ENCODE measurements at regions not wholly inside any gene's neighbourhood (a gene's known extent, or its start where the extent isn't known, plus 50 kb on each side); places are given as distances from the start of the nearest gene placed in this dataset.

DNA sequence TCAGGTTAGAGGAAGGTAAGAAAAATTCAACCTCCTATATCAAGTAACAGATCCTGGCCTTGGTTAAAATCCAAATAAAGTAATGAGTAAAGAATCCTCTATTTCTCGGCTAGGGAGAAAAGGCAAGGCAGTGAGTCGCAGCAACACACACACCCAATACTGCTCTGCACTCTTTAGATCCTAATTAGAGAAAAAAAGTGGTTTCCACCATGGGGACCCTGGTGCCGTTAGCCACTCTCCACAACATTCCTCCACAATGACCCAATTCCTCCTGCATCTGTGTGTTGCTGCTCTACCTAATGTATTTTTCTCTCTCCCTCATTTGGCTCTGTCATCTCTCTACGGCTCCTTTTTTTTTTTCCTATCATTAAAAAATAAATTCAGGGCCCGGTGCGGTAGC, 462.7 kb downstream of the METTL4 start:
- DNase-seq = no peak
- Mint-ChIP-seq H3K27ac (no peak overlapping the region), H3K36me3 (no peaks in the 10 kb centered on the region), H3K4me3 (no peak overlapping the region), H3K9me3 (no peaks in the 10 kb centered on the region), H3K4me1 (no peaks in the 10 kb centered on the region), H3K27me3 (ENCODE audit: low read depth in 3 of 3) (peaks cover 2 to 15% (median 6%) of the 10 kb centered on the region in 3 donors)

DNA sequence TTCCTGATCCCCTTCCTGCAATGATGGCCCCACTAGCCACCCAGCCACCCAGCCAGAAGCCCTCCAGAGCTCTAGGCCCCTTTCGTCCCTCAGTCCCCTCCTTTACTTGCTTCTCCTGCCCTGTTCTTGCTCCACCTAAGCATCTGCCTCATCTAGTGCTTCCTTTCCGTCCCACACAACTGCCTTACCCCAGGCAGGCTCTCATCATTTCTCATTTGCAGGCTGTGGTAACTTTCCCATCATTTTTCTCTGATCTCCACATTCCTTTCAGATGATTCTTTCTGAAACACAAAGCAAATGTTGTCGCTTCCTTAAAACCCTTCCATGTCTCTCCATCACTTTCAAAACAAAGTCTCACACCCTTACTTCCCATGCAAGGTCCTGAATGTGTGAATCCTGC, 459.8 kb downstream of the METTL4 start:
- Mint-ChIP-seq H3K36me3 (no peaks in the 10 kb centered on the region), H3K27me3 (ENCODE audit: low read depth in 3 of 3) (peaks cover 2 to 18% (median 6%) of the 10 kb centered on the region in 3 donors), H3K4me1 (no peaks in the 10 kb centered on the region), H3K27ac (no peak overlapping the region), H3K4me3 (no peak overlapping the region), H3K9me3 (no peaks in the 10 kb centered on the region)
- DNase-seq = no peak

DNA sequence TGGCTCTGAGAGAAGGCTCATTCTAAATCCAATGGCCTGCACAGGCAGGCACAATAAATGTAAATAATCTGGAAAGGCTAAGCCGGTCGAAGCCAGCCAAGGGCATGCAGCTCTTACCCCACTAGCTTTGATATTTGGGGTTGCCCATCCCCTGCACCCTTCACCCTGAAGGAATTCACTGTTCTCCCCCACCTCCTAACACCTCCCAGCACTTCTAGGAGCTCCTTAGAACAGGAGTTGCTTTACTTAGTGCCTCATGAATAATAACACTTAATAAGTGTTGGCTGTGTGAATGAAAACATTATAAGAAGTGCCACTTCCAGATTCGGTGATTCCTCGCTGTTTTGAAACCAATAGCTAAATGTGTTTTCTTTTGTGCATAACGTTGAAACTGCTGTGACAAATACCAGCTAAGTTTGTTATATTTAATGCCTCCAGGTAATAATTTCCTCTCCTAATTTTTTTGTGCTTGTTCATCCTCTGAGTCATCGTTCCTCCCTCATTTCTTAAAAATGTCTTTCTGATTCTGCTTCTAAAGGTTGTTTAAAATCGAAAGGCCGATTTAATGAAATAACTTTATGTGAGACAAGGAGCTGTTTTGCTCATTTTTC, 458.8 kb downstream of the METTL4 start:
- Mint-ChIP-seq H3K9me3 (no peaks in the 10 kb centered on the region), H3K27ac (no peak overlapping the region), H3K4me3 (no peak overlapping the region), H3K27me3 (ENCODE audit: low read depth in 3 of 3) (peaks cover 2 to 18% (median 6%) of the 10 kb centered on the region in 3 donors), H3K4me1 (no peaks in the 10 kb centered on the region), H3K36me3 (no peaks in the 10 kb centered on the region)
- no peak for DNase-seq

DNA sequence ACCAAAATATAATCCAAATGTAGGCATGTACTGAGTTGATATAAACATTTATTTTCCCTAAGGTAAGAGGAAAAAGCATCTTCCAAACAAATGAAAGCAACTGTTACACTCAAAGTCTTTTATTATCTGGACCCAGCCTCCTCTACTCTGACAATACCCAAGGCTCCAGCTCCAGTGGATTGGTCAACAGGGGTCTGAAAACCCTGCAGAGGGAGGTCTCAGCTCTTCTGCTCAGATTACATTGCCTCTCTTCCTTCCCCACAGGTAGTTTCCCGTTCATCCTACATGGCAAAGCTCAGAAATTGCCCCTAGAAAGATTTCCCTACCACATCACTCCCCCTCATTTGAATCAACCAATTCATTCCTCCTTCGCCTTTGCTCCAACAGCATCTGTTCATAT, 457.0 kb downstream of the METTL4 start:
- no peak overlapping the region for H3K27ac Mint-ChIP-seq
- H3K9me3 Mint-ChIP-seq = no peaks in the 10 kb centered on the region
- no peaks in the 10 kb centered on the region for H3K4me1 Mint-ChIP-seq
- DNase-seq = no peak
- H3K27me3 Mint-ChIP-seq (ENCODE audit: low read depth in 3 of 3) = peaks cover 2 to 18% (median 6%) of the 10 kb centered on the region in 3 donors
- H3K36me3 Mint-ChIP-seq = no peaks in the 10 kb centered on the region
- H3K4me3 Mint-ChIP-seq = no peak overlapping the region

DNA sequence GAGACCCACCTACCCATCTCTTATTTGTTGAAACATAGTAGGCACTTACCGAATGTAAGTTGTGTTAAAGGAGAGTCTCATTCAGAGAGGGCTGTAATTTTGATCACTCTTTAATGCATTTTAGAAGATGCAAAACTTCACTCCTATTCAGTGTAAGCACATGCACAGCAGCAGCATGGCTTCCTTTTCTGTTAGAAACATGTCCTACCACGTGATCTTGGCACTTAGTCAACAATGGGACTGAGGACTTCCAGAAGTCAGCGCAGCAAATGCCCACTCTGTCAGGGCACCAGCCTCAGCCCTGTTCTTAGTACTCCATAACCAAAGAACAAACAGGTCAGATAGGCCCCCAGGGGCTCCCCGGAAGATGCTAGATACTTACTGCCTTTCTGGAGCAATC, 456.5 kb downstream of the METTL4 start:
- no peak overlapping the region for H3K27ac Mint-ChIP-seq
- no peaks in the 10 kb centered on the region for H3K36me3 Mint-ChIP-seq
- DNase-seq = no peak
- H3K27me3 Mint-ChIP-seq (ENCODE audit: low read depth in 3 of 3) = peaks cover 2 to 18% (median 6%) of the 10 kb centered on the region in 3 donors
- H3K9me3 Mint-ChIP-seq = no peaks in the 10 kb centered on the region
- H3K4me3 Mint-ChIP-seq = no peak overlapping the region
- H3K4me1 Mint-ChIP-seq = no peaks in the 10 kb centered on the region

DNA sequence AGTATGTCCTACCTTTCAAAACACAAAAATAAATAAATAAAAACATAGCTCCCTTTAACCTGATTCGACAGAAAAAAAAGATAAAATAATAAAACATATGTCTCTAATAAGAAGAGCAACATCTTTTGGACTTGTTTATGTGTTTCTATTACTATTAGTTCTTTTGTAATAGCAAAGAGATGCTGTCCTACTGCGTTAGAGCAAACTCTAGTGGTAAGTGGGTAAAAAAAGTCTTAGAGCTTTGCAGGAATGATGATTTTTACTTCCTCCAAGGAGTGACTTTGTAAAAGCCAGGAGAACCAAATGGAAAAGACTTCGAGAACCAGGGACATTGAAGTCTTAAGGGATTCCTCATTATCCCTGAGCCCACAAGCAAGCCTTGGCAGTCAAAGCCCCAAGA, 450.1 kb downstream of the METTL4 start:
- no peak for DNase-seq
- Mint-ChIP-seq H3K27ac (no peak overlapping the region), H3K27me3 (ENCODE audit: low read depth in 3 of 3) (no peaks in the 10 kb centered on the region), H3K4me1 (no peaks in the 10 kb centered on the region), H3K4me3 (no peak overlapping the region), H3K36me3 (no peaks in the 10 kb centered on the region), H3K9me3 (no peaks in the 10 kb centered on the region)

DNA sequence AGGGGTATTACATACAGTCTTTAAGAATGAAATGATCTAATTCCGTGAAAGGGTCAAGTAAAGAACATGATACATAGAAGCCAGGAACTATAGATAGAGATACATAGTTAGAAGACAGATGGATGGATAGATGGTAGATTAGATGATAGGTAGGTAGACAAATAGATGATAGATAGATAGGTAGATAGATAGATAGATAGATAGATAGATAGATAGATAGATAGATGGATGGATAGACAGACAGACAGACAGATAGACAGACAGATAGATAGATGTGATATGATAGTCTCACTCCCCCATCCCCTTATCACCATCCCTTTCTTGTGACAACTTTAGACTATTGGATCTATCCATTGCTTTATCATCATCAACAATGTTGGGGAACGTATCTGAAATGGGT, 448.2 kb downstream of the METTL4 start:
- H3K27me3 Mint-ChIP-seq (ENCODE audit: low read depth in 3 of 3) = peaks cover 0 to 2% (median 1%) of the 10 kb centered on the region in 3 donors
- H3K9me3 Mint-ChIP-seq = no peaks in the 10 kb centered on the region
- H3K27ac Mint-ChIP-seq = no peak overlapping the region
- H3K4me3 Mint-ChIP-seq = no peak overlapping the region
- H3K4me1 Mint-ChIP-seq = no peaks in the 10 kb centered on the region
- no peaks in the 10 kb centered on the region for H3K36me3 Mint-ChIP-seq
- DNase-seq = no peak

DNA sequence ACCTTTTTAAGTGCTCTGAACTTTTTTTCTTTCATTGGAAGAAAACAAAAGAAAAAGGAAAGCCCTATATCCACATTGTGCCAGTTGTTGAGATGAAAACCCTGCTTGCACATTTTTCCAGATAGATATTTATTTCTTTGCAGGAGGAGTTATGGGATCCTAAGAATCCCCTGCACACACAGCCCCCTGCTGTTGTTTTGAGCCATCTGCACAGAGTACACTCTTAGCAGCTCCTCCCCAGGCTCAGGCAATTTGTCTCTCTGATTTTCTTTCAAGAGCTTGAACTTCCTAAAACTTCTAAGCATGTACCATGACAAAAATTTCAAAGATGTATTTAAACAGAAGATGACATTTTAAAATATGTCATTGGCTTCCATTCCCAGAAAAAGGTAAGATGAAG, 436.9 kb downstream of the METTL4 start:
- H3K27me3 Mint-ChIP-seq (ENCODE audit: low read depth in 3 of 3) = peaks cover 0 to 3% (median 1%) of the 10 kb centered on the region in 3 donors
- no peaks in the 10 kb centered on the region for H3K4me1 Mint-ChIP-seq
- H3K36me3 Mint-ChIP-seq = no peaks in the 10 kb centered on the region
- H3K4me3 Mint-ChIP-seq = no peak overlapping the region
- H3K27ac Mint-ChIP-seq = no peak overlapping the region
- peaks cover 0 to 3% (median 0%) of the 10 kb centered on the region in 6 donors for H3K9me3 Mint-ChIP-seq
- DNase-seq = no peak

DNA sequence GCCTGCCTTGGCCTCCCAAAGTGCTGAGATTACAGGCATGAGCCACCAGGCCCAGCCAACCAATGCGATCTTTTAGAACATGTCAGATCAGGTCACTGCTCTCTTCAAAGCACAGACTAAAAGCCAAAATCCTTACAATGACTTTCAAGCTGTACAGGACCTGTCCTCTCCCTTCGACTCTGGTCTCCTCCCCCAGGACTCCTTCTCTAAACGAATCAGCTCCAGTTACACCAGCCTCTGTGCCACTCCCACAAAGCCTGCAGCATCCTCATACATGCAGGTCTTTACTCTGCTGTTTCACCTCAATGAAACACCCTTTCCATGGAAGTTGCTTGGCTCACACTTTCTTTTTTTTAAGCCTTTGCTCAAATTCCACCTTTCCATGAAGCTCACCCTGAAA, 436.0 kb downstream of the METTL4 start:
- Mint-ChIP-seq H3K4me3 (no peak overlapping the region), H3K27me3 (ENCODE audit: low read depth in 3 of 3) (peaks cover 0 to 3% (median 1%) of the 10 kb centered on the region in 3 donors), H3K4me1 (no peaks in the 10 kb centered on the region), H3K27ac (no peak overlapping the region), H3K36me3 (no peaks in the 10 kb centered on the region), H3K9me3 (peaks cover 0 to 3% (median 0%) of the 10 kb centered on the region in 6 donors)
- DNase-seq = no peak

DNA sequence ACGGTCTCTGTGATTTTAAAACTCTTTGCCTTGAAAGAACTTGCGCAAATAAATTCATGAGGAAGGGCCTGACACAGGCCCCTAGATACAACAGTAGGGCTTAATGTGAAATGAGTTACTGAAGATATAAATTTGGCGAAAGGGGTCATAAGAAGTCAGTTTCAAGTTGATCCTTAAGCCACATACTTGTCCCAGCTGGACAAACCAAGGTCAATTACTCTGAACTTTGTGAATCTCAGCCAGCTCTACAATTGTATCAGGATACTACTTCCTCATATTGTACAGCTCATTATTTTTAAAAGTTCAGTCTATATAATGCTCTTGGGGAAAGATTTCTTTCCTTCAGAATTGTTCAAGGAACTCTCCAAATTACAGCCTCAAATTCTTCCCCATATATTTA, 432.8 kb downstream of the METTL4 start:
- Mint-ChIP-seq H3K4me1 (no peaks in the 10 kb centered on the region), H3K9me3 (peaks cover 0 to 2% (median 0%) of the 10 kb centered on the region in 6 donors), H3K36me3 (no peaks in the 10 kb centered on the region), H3K27me3 (ENCODE audit: low read depth in 3 of 3) (peaks cover 0 to 6% (median 1%) of the 10 kb centered on the region in 3 donors), H3K27ac (no peak overlapping the region), H3K4me3 (no peak overlapping the region)
- DNase-seq = no peak

DNA sequence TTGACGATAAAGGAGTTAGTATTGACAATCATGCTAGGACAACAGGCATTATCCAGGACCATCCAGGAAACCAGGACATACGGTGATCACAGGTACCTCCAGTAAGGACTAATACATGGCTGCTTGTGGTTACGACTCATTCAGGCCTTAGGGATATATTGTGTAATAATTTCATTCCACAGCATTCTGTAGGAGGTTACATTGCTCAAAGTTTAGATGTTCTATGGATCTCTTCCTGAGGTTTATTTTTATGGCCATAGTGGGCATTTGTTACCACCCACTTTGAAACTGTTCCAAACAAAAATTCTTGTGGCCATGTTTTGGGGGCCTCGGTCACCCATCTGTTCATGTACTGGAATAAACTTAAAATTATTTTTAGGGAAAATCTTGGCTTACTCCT, 431.6 kb downstream of the METTL4 start:
- DNase-seq = no peak
- H3K9me3 Mint-ChIP-seq = peaks cover 0 to 2% (median 0%) of the 10 kb centered on the region in 6 donors
- H3K27ac Mint-ChIP-seq = no peak overlapping the region
- no peak overlapping the region for H3K4me3 Mint-ChIP-seq
- H3K27me3 Mint-ChIP-seq (ENCODE audit: low read depth in 3 of 3) = peaks cover 0 to 7% (median 1%) of the 10 kb centered on the region in 3 donors
- no peaks in the 10 kb centered on the region for H3K36me3 Mint-ChIP-seq
- H3K4me1 Mint-ChIP-seq = no peaks in the 10 kb centered on the region

DNA sequence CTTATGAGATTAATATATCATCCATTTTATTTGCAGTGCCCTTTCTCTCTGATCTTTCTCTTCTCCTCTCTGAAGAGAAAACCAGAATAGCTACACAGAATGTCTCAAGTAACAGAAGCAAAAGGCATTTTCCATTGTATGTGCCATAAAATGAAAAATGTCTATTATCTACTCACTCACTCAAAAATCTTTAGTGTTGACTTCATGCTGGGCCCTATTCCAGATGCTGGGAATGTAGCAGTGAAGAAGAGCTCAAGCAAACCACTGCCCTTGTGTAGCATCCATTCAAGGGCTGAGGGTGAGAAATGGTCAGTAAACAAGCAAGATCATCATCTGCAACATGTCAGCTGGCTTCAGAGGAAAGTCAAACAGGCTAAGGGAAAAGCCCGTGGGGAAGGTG, 427.7 kb downstream of the METTL4 start:
- Mint-ChIP-seq H3K4me3 (no peak overlapping the region), H3K9me3 (peaks cover 0 to 3% (median 0%) of the 10 kb centered on the region in 6 donors), H3K27me3 (ENCODE audit: low read depth in 3 of 3) (peaks cover 0 to 5% (median 4%) of the 10 kb centered on the region in 3 donors), H3K36me3 (no peaks in the 10 kb centered on the region), H3K4me1 (no peaks in the 10 kb centered on the region), H3K27ac (no peak overlapping the region)
- DNase-seq = no peak

DNA sequence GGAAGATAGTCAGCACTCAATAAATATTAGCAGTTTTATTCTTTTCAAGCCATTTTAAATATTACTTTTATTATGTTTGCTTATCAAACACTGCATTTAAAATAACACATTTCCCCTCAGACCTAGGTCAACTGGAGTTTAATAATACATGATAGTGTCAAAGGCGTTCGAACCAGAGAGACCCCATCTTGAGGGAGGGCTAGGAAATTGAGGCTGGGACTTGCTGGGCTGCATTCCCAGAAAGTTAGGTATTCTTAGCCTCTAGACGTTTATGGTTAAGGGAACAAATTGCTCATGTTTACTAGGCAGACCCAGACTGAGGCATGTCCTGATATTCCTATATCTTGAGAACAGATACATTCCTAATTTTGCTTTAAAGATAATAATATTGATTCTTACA, 426.5 kb downstream of the METTL4 start:
- H3K4me1 Mint-ChIP-seq = no peaks in the 10 kb centered on the region
- DNase-seq = no peak
- peaks cover 0 to 3% (median 0%) of the 10 kb centered on the region in 6 donors for H3K9me3 Mint-ChIP-seq
- H3K27ac Mint-ChIP-seq = no peak overlapping the region
- H3K4me3 Mint-ChIP-seq = no peak overlapping the region
- no peaks in the 10 kb centered on the region for H3K36me3 Mint-ChIP-seq
- H3K27me3 Mint-ChIP-seq (ENCODE audit: low read depth in 3 of 3) = peaks cover 0 to 5% (median 4%) of the 10 kb centered on the region in 3 donors

DNA sequence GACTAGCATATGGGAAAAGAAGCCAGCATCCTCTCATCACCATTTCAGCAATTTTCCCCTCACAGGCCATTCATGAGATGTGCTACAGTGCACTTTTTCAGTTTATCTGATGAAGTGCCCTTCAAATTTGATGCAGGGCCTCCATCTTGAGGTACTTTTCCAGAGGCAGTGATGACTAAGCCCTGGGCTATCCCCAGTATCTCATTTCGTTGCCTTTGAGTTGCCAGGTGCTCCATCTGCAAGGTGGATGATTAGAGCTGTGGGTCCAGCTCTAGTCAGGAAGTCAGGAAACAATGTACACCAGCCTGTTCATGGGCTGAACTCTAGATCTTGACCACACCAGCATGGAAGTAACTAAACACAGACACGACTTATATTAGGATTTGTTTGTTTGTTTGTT, 425.2 kb downstream of the METTL4 start:
- Mint-ChIP-seq H3K27ac (no peak overlapping the region), H3K36me3 (no peaks in the 10 kb centered on the region), H3K27me3 (ENCODE audit: low read depth in 3 of 3) (peaks cover 0 to 7% (median 4%) of the 10 kb centered on the region in 3 donors), H3K9me3 (peaks cover 0 to 3% (median 0%) of the 10 kb centered on the region in 6 donors), H3K4me1 (no peaks in the 10 kb centered on the region), H3K4me3 (no peak overlapping the region)
- DNase-seq = no peak

DNA sequence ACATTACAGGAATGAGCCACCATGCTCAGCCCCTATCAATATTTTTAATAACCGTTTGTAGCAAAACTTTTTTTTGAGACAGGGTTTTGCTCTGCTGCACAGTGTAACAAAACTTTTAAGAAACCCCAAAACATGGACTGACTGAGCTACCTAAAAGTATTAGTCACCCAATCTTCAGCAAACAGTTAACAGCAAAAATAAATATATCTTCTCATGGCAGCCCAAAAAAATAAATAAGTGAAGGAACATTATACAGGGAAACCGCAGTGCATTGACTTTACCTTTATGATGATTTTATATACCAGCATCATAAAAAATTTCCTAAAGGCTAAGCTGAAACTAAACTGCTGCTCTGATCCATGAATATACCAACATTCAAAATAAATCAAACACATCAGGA, 424.6 kb downstream of the METTL4 start:
- no peak for DNase-seq

More for the DNA sequence above, 424.6 kb downstream of the METTL4 start:
- Mint-ChIP-seq H3K27ac (no peak overlapping the region), H3K27me3 (ENCODE audit: low read depth in 3 of 3) (peaks cover 0 to 11% (median 4%) of the 10 kb centered on the region in 3 donors), H3K4me1 (no peaks in the 10 kb centered on the region), H3K36me3 (no peaks in the 10 kb centered on the region), H3K4me3 (no peak overlapping the region), H3K9me3 (peaks cover 0 to 3% (median 0%) of the 10 kb centered on the region in 6 donors)

All from immature natural killer cell (primary cell).